B cell (primary cell): ENCODE measurements at regions not wholly inside any gene's neighbourhood (a gene's known extent, or its start where the extent isn't known, plus 50 kb on each side); places are given as distances from the start of the nearest gene placed in this dataset.

Experiments used
- ATAC-seq: fragments of 200-7000 bp; cut with Tn5 transposase; one replicate; pipeline ENCODE4 v1.10.0; 2021; ENCODE audit warnings: low read depth, mild to moderate bottlenecking, moderate number of reproducible peaks, moderate library complexity
- CTCF ChIA-PET: fragments of 350-600 bp; sonication (Branson Sonifier 250); formaldehyde crosslinking; loops from one replicate; lab custom pipeline; 2021; ENCODE audit warnings: antibody characterized with exemption, inconsistent platforms; lab: Charles Lee
- POLR2A ChIA-PET: fragments of 350-600 bp; sonication (Branson Sonifier 250); formaldehyde crosslinking; loops from one replicate; lab custom pipeline; 2021; ENCODE audit warnings: antibody characterized with exemption; lab: Charles Lee
- DNase-seq: peaks from one replicate; pipeline ENCODE4 v3.0.0; 2013
- H2AFZ ChIP-seq: 2 replicates; pipeline ENCODE4 v1.6.1; 2012; ENCODE audit warnings: mild to moderate bottlenecking, low read depth, low read length; ENCODE audit not compliant: insufficient read depth, poor library complexity, severe bottlenecking
- H3K27ac ChIP-seq, 2 donors: 1 replicate in 1 of 2; 2 replicates in 1 of 2; pipeline ENCODE4 v1.5.1; 2012 to 2013; ENCODE audit warnings: low read length in 2 of 2, mild to moderate bottlenecking in 2 of 2, moderate library complexity in 1 of 2
- H3K27me3 ChIP-seq, 4 experiments: fragments of 200-600 bp in 1 of 4; sonication (generic) in 1 of 4; replicated peaks in 1 of 4; 1 replicate in 2 of 4; 2 replicates in 2 of 4; pipeline versions ENCODE4 v1.6.1 to v1.7.0; 2013 to 2016; ENCODE audit warnings: low read length in 3 of 4, mild to moderate bottlenecking in 2 of 4, mixed read lengths in 1 of 4, moderate library complexity in 1 of 4; ENCODE audit not compliant: insufficient read depth in 4 of 4, control insufficient read depth in 3 of 4; ENCODE audit errors: control extremely low read depth in 1 of 4
- H3K36me3 ChIP-seq, 2 experiments: replicated peaks in 1 of 2; 1 replicate in 1 of 2; 2 replicates in 1 of 2; pipeline versions ENCODE4 v1.6.1 to v1.7.1; 2013; ENCODE audit warnings: low read length in 1 of 2; ENCODE audit not compliant: insufficient read depth in 2 of 2, control insufficient read depth in 1 of 2; ENCODE audit errors: control extremely low read depth in 1 of 2, extremely low read depth in 1 of 2
- H3K4me1 ChIP-seq, 2 donors: fragments of 200-600 bp in 1 of 2; sonication (generic) in 1 of 2; 1 replicate in 1 of 2; 2 replicates in 1 of 2; pipeline versions ENCODE4 v1.5.1 to v1.6.1; 2013 to 2017; ENCODE audit warnings: low read length in 2 of 2; ENCODE audit not compliant: control insufficient read depth in 2 of 2, insufficient read depth in 2 of 2
- H3K4me2 ChIP-seq: replicated peaks from 2 replicates; pipeline ENCODE3; 2012; ENCODE audit warnings: mild to moderate bottlenecking, low read depth, low read length; ENCODE audit not compliant: poor library complexity, severe bottlenecking
- H3K4me3 ChIP-seq, 5 experiments: fragments of 200-600 bp in 1 of 5; sonication (generic) in 1 of 5; 1 replicate in 3 of 5; 2 replicates in 2 of 5; pipeline versions ENCODE4 v1.5.1 to v1.7.0; 2011 to 2016; ENCODE audit warnings: low read length in 4 of 5, mild to moderate bottlenecking in 4 of 5, low read depth in 2 of 5, control low read depth in 1 of 5, moderate library complexity in 1 of 5; ENCODE audit not compliant: insufficient read depth in 1 of 5; ENCODE audit errors: control extremely low read depth in 1 of 5, extremely low read depth in 1 of 5
- H3K79me2 ChIP-seq: fragments of 200-600 bp; sonication (generic); one replicate; pipeline ENCODE4 v1.6.0; 2016; ENCODE audit warnings: low read length; ENCODE audit not compliant: control insufficient read depth, insufficient read depth
- H3K9ac ChIP-seq: fragments of 200-600 bp; sonication (generic); 2 replicates; pipeline ENCODE4 v1.6.1; 2017; ENCODE audit warnings: mild to moderate bottlenecking, low read length, moderate library complexity
- H3K9me3 ChIP-seq, 3 donors: one replicate each; pipeline versions ENCODE4 v1.6.1 to v1.7.1; 2013; ENCODE audit warnings: low read length in 2 of 3; ENCODE audit not compliant: control insufficient read depth in 2 of 3, insufficient read depth in 1 of 3; ENCODE audit errors: control extremely low read depth in 1 of 3
- H4K20me1 ChIP-seq: 2 replicates; pipeline ENCODE4 v1.6.0; 2012; ENCODE audit warnings: mild to moderate bottlenecking, low read length; ENCODE audit not compliant: insufficient read depth, control insufficient read depth, poor library complexity, severe bottlenecking
- H3K27ac Mint-ChIP-seq: one replicate; pipeline ENCODE4 v1.8.0; 2021; ENCODE audit warnings: mixed read lengths
- H3K27me3 Mint-ChIP-seq: one replicate; pipeline ENCODE4 v1.8.0; 2021; ENCODE audit warnings: mixed read lengths
- H3K4me1 Mint-ChIP-seq: one replicate; pipeline ENCODE4 v1.8.0; 2021; ENCODE audit warnings: mixed read lengths
- H3K4me3 Mint-ChIP-seq: one replicate; pipeline ENCODE4 v1.8.0; 2021; ENCODE audit warnings: mixed read lengths
- H3K9me3 Mint-ChIP-seq: one replicate; pipeline ENCODE4 v1.8.0; 2022; ENCODE audit warnings: mixed read lengths; ENCODE audit not compliant: insufficient read depth
- EZH2 ChIP-seq: IDR thresholded peaks from 2 replicates; pipeline ENCODE4 v1.6.1; 2012; ENCODE audit warnings: borderline replicate concordance, low read depth, mild to moderate bottlenecking, moderate library complexity, low read length; ENCODE audit not compliant: insufficient read depth, poor library complexity, severe bottlenecking
- WGBS: methylation state at CpG from one replicate; pipeline ENCODE4 v1.1.5; 2013; ENCODE audit warnings: missing lambda C conversion rate; ENCODE audit not compliant: insufficient coverage; 5-methylcytosine and 5-hydroxymethylcytosine counted together
- intact Hi-C: fragments of 100-400 bp; cut with micrococcal nuclease; formaldehyde crosslinking; loops from one replicate; pipeline ENCODE4 v1.10.0; 2022
- TF ChIP-seq, protein P1 (sequence below): fragments of 200-600 bp; IDR thresholded peaks from one replicate; pipeline ENCODE4 v1.8.0; 2022; ENCODE audit warnings: antibody characterized with exemption, mild to moderate bottlenecking

DNA sequence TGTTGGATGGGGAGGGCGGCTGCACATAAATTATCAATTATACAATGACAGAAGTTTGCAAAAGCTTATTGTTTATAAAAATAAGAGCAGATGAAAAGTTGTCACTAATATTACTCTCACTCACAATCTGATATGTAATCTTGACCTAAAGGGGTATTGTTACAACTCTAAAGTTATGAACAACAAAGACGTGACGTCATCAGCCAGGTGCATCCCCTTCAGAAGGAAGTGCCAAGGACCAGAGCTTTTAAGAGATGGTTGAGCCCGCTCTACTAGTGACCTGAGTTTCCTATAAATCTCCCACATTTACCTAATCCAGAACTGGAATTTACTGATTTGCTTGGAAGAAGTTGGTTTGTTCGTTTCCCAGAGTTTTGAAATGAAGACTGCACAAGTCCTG is 247.7 kb upstream of the MGMT start:
- Mint-ChIP-seq H3K4me3 (no peak overlapping the region), H3K9me3 (no peaks in the 10 kb centered on the region), H3K27me3 (no peaks in the 10 kb centered on the region), H3K27ac (no peak overlapping the region), H3K4me1 (no peaks in the 10 kb centered on the region)
- 20% methylated on average over 1 of the region's 5 CpGs for WGBS
- Histone ChIP-seq H3K4me1 (no peaks in the 10 kb centered on the region), H3K4me3 (no peak overlapping the region), H3K9me3 (peaks cover 0 to 7% (median 0%) of the 10 kb centered on the region in 3 donors), H3K4me2 (no peak overlapping the region), H3K9ac (no peak overlapping the region), H3K36me3 (no peaks in the 10 kb centered on the region), H3K27ac (no peak overlapping the region), H4K20me1 (no peaks in the 10 kb centered on the region), H2AFZ (no peak overlapping the region), H3K79me2 (no peaks in the 10 kb centered on the region), H3K27me3 (no peaks in the 10 kb centered on the region)
- intact Hi-C loops: no loop called here
- ATAC-seq (no peak), DNase-seq (no peak)
- no peak for TF ChIP-seq EZH2
- POLR2A ChIA-PET: no interaction called here
- CTCF ChIA-PET: no interaction called here

DNA sequence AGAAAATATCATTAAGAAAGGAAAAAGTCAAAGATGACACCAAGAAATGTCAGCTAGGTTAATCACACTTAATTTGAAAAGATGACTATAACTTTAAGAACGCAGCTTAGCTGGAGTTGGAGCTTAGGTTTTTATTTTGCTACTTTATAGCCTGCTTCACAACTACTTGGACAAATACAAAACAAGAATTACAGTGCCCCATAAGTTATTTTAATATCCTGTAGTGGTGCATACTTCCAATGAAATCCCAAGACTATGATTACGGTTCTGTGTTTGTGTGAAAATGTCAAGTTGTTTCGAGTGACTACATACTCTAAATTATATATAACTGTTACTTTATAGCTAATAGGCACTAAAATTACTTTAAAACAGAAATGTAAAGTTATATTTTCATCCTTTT is 244.6 kb upstream of the MGMT start:
- POLR2A ChIA-PET: no interaction called here

More for the DNA sequence above, 244.6 kb upstream of the MGMT start:
- no peaks in the 10 kb centered on the region for H3K79me2 ChIP-seq
- H3K4me1 ChIP-seq: no peaks in the 10 kb centered on the region
- no CpG with 5 or more reads among the region's 3 CpGs for WGBS
- Mint-ChIP-seq H3K4me1 (no peaks in the 10 kb centered on the region), H3K4me3 (no peak overlapping the region), H3K27ac (no peak overlapping the region), H3K27me3 (no peaks in the 10 kb centered on the region), H3K9me3 (no peaks in the 10 kb centered on the region)
- H4K20me1 ChIP-seq: no peaks in the 10 kb centered on the region
- no peak overlapping the region for H3K27ac ChIP-seq
- no peak overlapping the region for H2AFZ ChIP-seq
- no peak overlapping the region for H3K4me3 ChIP-seq
- CTCF ChIA-PET: no interaction called here
- H3K27me3 ChIP-seq: no peaks in the 10 kb centered on the region
- no peaks in the 10 kb centered on the region for H3K36me3 ChIP-seq
- DNase-seq (no peak), ATAC-seq (no peak)
- intact Hi-C loops: no loop called here
- H3K9me3 ChIP-seq: peaks cover 0 to 11% (median 0%) of the 10 kb centered on the region in 3 donors
- TF ChIP-seq EZH2: no peak
- TF ChIP-seq, protein P1, sequence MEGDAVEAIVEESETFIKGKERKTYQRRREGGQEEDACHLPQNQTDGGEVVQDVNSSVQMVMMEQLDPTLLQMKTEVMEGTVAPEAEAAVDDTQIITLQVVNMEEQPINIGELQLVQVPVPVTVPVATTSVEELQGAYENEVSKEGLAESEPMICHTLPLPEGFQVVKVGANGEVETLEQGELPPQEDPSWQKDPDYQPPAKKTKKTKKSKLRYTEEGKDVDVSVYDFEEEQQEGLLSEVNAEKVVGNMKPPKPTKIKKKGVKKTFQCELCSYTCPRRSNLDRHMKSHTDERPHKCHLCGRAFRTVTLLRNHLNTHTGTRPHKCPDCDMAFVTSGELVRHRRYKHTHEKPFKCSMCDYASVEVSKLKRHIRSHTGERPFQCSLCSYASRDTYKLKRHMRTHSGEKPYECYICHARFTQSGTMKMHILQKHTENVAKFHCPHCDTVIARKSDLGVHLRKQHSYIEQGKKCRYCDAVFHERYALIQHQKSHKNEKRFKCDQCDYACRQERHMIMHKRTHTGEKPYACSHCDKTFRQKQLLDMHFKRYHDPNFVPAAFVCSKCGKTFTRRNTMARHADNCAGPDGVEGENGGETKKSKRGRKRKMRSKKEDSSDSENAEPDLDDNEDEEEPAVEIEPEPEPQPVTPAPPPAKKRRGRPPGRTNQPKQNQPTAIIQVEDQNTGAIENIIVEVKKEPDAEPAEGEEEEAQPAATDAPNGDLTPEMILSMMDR: no peak
- no peak overlapping the region for H3K4me2 ChIP-seq
- no peak overlapping the region for H3K9ac ChIP-seq
